ENCODE measurements at regions not wholly inside any gene's neighbourhood (a gene's known extent, or its start where the extent isn't known, plus 50 kb on each side); places are given as distances from the start of the nearest gene placed in this dataset.

DNA sequence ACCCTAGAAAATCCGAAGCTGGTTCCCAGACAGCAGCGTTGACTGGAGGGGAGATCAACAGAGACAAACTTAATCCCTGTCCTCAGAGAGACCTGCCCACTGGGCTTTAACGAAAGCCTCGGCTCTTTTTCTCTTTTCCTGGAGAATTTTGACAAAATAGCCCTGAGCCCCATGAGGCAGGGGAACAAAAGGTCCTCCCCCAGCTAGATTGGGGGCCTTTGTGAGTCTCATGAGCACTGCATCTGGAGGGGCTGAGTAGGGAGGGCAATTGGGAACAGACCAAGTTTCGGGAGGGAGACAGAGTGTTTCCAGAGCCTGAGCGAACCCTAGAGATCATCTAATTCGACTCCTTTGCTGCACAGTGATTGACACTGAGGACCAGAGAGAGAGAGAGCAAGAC is 123.9 kb upstream of the HAAO start (continued):
- TF ChIP-seq, protein P1, sequence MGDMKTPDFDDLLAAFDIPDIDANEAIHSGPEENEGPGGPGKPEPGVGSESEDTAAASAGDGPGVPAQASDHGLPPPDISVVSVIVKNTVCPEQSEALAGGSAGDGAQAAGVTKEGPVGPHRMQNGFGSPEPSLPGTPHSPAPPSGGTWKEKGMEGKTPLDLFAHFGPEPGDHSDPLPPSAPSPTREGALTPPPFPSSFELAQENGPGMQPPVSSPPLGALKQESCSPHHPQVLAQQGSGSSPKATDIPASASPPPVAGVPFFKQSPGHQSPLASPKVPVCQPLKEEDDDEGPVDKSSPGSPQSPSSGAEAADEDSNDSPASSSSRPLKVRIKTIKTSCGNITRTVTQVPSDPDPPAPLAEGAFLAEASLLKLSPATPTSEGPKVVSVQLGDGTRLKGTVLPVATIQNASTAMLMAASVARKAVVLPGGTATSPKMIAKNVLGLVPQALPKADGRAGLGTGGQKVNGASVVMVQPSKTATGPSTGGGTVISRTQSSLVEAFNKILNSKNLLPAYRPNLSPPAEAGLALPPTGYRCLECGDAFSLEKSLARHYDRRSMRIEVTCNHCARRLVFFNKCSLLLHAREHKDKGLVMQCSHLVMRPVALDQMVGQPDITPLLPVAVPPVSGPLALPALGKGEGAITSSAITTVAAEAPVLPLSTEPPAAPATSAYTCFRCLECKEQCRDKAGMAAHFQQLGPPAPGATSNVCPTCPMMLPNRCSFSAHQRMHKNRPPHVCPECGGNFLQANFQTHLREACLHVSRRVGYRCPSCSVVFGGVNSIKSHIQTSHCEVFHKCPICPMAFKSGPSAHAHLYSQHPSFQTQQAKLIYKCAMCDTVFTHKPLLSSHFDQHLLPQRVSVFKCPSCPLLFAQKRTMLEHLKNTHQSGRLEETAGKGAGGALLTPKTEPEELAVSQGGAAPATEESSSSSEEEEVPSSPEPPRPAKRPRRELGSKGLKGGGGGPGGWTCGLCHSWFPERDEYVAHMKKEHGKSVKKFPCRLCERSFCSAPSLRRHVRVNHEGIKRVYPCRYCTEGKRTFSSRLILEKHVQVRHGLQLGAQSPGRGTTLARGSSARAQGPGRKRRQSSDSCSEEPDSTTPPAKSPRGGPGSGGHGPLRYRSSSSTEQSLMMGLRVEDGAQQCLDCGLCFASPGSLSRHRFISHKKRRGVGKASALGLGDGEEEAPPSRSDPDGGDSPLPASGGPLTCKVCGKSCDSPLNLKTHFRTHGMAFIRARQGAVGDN (IDR thresholded peaks at IDR 0.05) = no peak
- TF ChIP-seq CHD4 (IDR thresholded peaks at IDR 0.05) = no peak
- TF ChIP-seq PAX8 (IDR thresholded peaks at IDR 0.05) = no peak
- TF ChIP-seq, protein P2, sequence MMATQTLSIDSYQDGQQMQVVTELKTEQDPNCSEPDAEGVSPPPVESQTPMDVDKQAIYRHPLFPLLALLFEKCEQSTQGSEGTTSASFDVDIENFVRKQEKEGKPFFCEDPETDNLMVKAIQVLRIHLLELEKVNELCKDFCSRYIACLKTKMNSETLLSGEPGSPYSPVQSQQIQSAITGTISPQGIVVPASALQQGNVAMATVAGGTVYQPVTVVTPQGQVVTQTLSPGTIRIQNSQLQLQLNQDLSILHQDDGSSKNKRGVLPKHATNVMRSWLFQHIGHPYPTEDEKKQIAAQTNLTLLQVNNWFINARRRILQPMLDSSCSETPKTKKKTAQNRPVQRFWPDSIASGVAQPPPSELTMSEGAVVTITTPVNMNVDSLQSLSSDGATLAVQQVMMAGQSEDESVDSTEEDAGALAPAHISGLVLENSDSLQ (IDR thresholded peaks at IDR 0.05) = no peak
- TF ChIP-seq FOS (IDR thresholded peaks at IDR 0.05; ENCODE audit: borderline replicate concordance, extremely low read depth, insufficient read length) = no peak
- TF ChIP-seq POU2F2 (IDR thresholded peaks at IDR 0.05; ENCODE audit: borderline replicate concordance, low read depth, low read length) = no peak
- no peak for TF ChIP-seq ZSCAN29 (IDR thresholded peaks at IDR 0.05)
- no peak for TF ChIP-seq ZNF274 (IDR thresholded peaks at IDR 0.05; ENCODE audit: insufficient read depth, insufficient read length)
- TF ChIP-seq FOXM1 (IDR thresholded peaks at IDR 0.05; ENCODE audit: low read depth, low read length) = no peak
- no peak for TF ChIP-seq IKZF2 (IDR thresholded peaks at IDR 0.05)
- TF ChIP-seq EP300 (IDR thresholded peaks at IDR 0.05; ENCODE audit: borderline replicate concordance in 1 of 2, control insufficient read depth in 1 of 2, low read depth in 2 of 2, low read length in 2 of 2) = no peak
- TF ChIP-seq KLF5 (IDR thresholded peaks at IDR 0.05; ENCODE audit: partially characterized antibody) = no peak
- no peak for TF ChIP-seq ZNF24 (IDR thresholded peaks at IDR 0.05)
